ENCODE measurements at regions not wholly inside any gene's neighbourhood (a gene's known extent, or its start where the extent isn't known, plus 50 kb on each side); places are given as distances from the start of the nearest gene placed in this dataset.

GRCh38 chr5:178801021-178801420, 58.7 kb upstream of the ZNF354B start:
- TF ChIP-seq CTCF (IDR thresholded peaks at IDR 0.05): no peak
- TF ChIP-seq POLR2A (IDR thresholded peaks at IDR 0.05): no peak
